ENCODE measurements at regions not wholly inside any gene's neighbourhood (a gene's known extent, or its start where the extent isn't known, plus 50 kb on each side); places are given as distances from the start of the nearest gene placed in this dataset.

GRCh38 chr18:10284540-10285282 lies 169.7 kb upstream of the APCDD1 start:
- intact Hi-C loops (cut with micrococcal nuclease; ENCODE audit: unreplicated experiment) (no loop called here), in situ Hi-C loops (cut with HindIII; ENCODE audit: low pct_unique_long_range_greater_than_20kb, low sequenced_read_pairs) (no loop called here)
- Histone ChIP-seq H3K9me3 (ENCODE audit: control insufficient read depth, insufficient read depth, low read depth, low read length) (no peaks in the 10 kb centered on the region), H3K27ac (ENCODE audit: low read length) (no peak overlapping the region), H3K27me3 (ENCODE audit: control insufficient read depth, insufficient read depth, low read length) (peaks cover 4% of the 10 kb centered on the region; the same call in 1 of the 2 replicates), H3K4me1 (ENCODE audit: control insufficient read depth, insufficient read depth, low read length) (no peaks in the 10 kb centered on the region), H3K4me3 (ENCODE audit: low read depth in 2 of 2, low read length in 2 of 2) (no peak overlapping the region), H3K36me3 (ENCODE audit: control insufficient read depth, insufficient read depth, low read length) (no peaks in the 10 kb centered on the region)
- TF ChIP-seq REST (IDR thresholded peaks at IDR 0.05; ENCODE audit: insufficient read depth in 1 of 2, low read depth in 2 of 2, low read length in 1 of 2) (no peak), SIN3A (IDR thresholded peaks at IDR 0.05; ENCODE audit: borderline replicate concordance, insufficient read depth, low read depth, low read length) (no peak), CTCF (IDR thresholded peaks at IDR 0.05) (no peak), TCF7L2 (IDR thresholded peaks at IDR 0.05; ENCODE audit: low read depth, low read length) (no peak), POLR2AphosphoS5 (IDR thresholded peaks at IDR 0.05; ENCODE audit: low read depth, low read length) (no peak)
- no peak for DNase-seq (ENCODE audit: low read depth, low spot score)
- ChIA-PET POLR2A (no interaction called here), CTCF (no interaction called here)
- ATAC-seq = no peak
- BruUV-seq (replicated peaks) = no TSS peak

- no TSS peak for BruUV-seq (replicated peaks)
Measured at GRCh38 chr18:10285283-10285640, 169.2 kb upstream of the APCDD1 start.

More at GRCh38 chr18:10285283-10285640, 169.2 kb upstream of the APCDD1 start:
- Histone ChIP-seq H3K27ac (ENCODE audit: low read length) (no peak overlapping the region), H3K4me1 (ENCODE audit: control insufficient read depth, insufficient read depth, low read length) (no peaks in the 10 kb centered on the region), H3K27me3 (ENCODE audit: control insufficient read depth, insufficient read depth, low read length) (peaks cover 2% of the 10 kb centered on the region; the same call in 1 of the 2 replicates), H3K4me3 (ENCODE audit: low read depth in 2 of 2, low read length in 2 of 2) (no peak overlapping the region), H3K9me3 (ENCODE audit: control insufficient read depth, insufficient read depth, low read depth, low read length) (no peaks in the 10 kb centered on the region), H3K36me3 (ENCODE audit: control insufficient read depth, insufficient read depth, low read length) (no peaks in the 10 kb centered on the region)
- intact Hi-C loops (cut with micrococcal nuclease; ENCODE audit: unreplicated experiment) = no loop called here
- ATAC-seq (no peak), DNase-seq (ENCODE audit: low read depth, low spot score) (no peak)
- no peak for TF ChIP-seq POLR2AphosphoS5 (IDR thresholded peaks at IDR 0.05; ENCODE audit: low read depth, low read length)
- TF ChIP-seq TCF7L2 (IDR thresholded peaks at IDR 0.05; ENCODE audit: low read depth, low read length) = no peak
- no peak for TF ChIP-seq CTCF (IDR thresholded peaks at IDR 0.05)
- TF ChIP-seq REST (IDR thresholded peaks at IDR 0.05; ENCODE audit: insufficient read depth in 1 of 2, low read depth in 2 of 2, low read length in 1 of 2) = no peak
- TF ChIP-seq SIN3A (IDR thresholded peaks at IDR 0.05; ENCODE audit: borderline replicate concordance, insufficient read depth, low read depth, low read length) = no peak
- POLR2A ChIA-PET = no interaction called here
- CTCF ChIA-PET = no interaction called here
- in situ Hi-C loops (cut with HindIII; ENCODE audit: low pct_unique_long_range_greater_than_20kb, low sequenced_read_pairs) = no loop called here

All from Panc1 (cell line).